Right renal cortex interstitium (tissue), 3 donors: ENCODE measurements at regions not wholly inside any gene's neighbourhood (a gene's known extent, or its start where the extent isn't known, plus 50 kb on each side); places are given as distances from the start of the nearest gene placed in this dataset.

ENCODE experiments used
- DNase-seq, 3 donors: peaks; one replicate each; pipeline ENCODE4 v3.0.0-alpha.2; 2013; ENCODE audit warnings: low read depth in 3 of 3, low spot score in 2 of 3

GRCh38 chr5:18091142-18091541 lies 456.9 kb downstream of the TAF11L14 start:
- no peak for DNase-seq

GRCh38 chr5:18091758-18092157 lies 457.5 kb downstream of the TAF11L14 start:
- DNase-seq, result no peak

- no peak for DNase-seq
These were observed 460.8 kb downstream of the TAF11L14 start for GRCh38 chr5:18095061-18095460.

DNA sequence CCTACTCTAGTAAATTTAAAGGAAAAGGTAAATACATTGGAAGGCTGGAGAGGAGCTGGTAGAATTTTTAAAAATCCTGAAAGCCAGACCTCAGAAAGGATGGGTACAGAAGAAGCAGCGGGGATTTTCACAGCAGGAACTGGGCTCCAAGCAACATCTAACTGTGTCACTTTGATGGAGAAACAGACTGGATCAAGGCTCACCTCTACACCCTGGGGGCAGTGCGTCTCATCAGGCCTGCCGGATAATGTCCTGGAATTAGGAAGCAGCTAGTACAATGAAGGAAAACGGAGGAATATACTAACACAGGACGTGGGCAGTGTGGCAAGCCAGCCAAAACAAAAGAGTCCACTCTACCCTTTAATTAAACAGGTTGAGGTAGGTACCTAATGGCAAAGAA lies 463.6 kb downstream of the TAF11L14 start:
- no peak for DNase-seq

DNA sequence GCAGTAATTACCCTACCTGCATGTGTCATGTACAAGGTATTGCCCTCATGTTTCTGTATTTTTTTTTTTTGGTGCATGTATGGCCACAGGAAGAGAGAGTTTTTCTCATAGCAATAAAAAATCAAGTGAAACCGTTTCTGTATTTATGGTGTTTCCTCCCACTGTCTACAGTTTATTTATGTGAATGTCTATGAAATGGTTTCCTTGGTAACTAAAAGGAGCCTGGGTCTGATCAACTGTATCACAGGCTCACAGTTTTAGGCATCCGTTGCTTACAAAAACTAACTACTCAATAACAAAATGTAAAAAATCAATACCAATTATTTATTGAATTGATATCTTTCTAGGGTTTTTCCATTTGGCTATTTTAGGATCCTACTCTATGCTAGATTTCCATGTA lies 464.4 kb downstream of the TAF11L14 start:
- DNase-seq, result no peak

GRCh38 chr5:18099261-18099660 lies 465.0 kb downstream of the TAF11L14 start:
- no peak for DNase-seq

DNA sequence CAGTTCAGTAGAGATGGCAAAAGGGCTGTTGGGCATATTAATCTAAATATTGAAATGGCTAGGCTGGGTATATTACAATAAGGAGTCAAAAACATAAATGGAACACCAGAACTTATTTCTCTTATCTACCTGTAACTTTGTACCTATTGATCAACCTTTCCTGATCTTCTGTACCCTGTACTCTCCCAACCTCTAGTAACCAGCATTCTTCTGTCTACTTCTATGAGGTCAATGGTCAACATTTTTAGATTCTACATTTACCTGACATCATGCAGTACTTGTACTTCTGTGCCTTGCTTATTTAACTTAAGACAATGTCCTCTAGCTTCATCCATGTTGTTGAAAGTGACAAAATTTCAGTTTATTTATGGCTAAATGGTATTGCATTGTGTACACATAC lies 467.3 kb downstream of the TAF11L14 start:
- no peak for DNase-seq

DNA sequence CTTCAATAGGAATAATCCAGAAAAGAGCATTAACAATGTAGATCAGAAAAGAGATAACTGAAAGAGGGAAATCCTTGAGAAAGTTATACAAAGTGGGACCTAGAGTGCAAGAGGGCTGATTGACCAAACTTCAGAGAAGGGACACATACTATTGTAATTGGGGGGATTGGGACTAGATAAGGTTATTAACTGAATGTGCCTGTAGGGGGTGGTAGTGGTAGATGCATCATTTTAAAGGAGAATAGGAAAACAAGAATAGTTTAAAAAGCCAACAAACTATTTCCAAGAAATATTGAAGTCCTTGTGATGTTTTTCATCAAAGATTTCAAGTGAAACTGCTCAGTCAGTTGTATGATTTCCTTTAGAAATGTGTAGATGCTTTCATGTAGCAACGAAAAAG lies 468.5 kb downstream of the TAF11L14 start:
- no peak for DNase-seq

DNA sequence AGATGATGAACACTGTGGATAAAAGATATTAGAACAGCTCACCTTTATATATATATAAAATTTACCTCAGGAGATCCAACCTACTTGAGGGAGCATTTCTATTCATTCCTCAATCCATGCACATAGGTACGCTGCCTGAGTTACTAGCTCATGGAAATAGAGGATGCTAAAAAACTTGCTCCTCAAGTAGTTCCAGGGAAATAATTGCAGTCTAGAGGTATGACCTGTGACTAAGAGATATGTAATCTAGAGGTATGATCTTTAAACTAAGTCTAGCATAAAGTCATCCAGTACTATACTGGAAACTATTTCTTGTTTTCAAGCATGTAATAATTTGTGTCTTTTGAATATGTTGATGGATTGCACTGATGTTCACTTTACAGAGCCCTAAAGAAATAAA lies 471.2 kb downstream of the TAF11L14 start:
- DNase-seq, result no peak

DNA sequence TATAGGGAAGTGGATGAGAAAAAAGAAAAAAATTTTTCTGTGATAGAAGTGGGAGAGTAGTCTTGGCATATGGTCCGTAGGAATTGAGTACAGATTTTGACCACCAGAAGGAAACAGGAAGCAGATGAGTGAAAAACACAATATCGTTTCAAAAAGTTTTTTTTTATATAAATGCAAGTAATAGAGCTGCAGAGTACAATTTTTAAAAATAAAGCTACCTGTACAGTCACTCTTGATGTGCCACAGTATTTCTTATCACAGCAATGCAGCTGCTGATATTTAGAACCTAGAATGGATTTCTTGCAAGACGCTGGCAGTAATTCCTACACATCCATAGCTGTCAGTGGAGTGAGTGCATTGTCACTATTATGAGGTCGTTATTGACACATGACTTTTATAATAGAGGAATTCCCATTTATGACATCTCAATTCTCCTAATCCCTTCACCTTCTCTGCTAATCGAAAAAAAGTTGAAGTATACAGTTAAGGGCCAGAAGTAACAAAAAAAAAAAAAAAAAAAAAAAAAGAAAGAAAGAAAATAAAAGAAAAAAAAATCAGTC lies 477.7 kb downstream of the TAF11L14 start:
- DNase-seq, result no peak

DNA sequence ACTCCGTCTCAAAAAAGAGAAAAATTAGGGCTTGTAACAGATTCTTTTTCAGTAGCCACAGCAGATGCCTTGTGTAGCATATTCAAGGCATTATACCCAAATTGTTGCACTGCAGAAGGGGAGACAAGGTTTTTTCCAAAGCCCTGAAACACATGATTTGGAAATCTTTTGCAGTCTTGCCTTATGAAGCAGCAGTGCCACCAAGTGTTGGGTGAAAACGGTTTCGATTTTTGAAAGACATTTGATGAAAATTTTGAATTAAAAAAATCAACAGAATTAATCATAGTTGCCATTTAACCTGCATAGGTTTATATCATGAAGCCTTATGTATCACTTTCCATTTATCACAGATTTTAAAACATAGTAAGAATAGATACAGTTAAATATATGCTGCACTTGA lies 479.5 kb downstream of the TAF11L14 start:
- DNase-seq, result no peak

DNA sequence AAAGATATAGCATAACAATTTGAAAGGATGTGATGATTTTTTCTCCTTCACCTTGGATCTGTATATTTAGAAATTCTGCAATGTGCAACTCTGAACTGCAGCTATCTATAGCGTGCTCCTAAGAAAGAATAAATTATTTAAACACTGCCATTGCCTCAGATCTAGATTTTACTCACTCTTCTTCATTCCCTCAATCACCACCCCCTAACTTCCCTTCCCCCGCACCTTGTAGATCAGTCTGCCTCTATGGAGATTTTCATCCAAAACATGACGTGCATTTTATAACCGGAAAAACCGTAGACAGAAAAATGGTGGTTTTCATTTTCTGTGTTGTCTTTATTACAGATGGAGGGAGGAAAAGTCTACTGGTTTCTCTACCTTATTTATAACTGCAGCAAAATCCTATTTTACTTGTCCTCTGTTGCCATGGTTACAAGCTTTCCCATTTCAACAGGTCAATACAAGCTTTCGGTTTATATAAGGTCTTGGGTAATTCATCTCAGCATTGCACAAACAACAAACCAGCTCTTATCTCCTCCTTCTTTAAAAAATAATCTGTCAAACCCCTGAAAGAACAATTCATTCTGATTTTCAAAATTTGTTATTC lies 480.0 kb downstream of the TAF11L14 start:
- no peak for DNase-seq

GRCh38 chr5:18117968-18118367 lies 483.7 kb downstream of the TAF11L14 start:
- DNase-seq, result no peak

GRCh38 chr5:18119156-18119785 lies 485.0 kb downstream of the TAF11L14 start:
- no peak for DNase-seq

GRCh38 chr5:18141222-18141621 lies 507.0 kb downstream of the TAF11L14 start:
- no peak for DNase-seq

- peak in 2 of 3 donors; percentile 3 to 8 for DNase-seq
These were observed 508.6 kb downstream of the TAF11L14 start for GRCh38 chr5:18142831-18143230.

GRCh38 chr5:18152671-18153070 lies 518.4 kb downstream of the TAF11L14 start:
- no peak for DNase-seq

DNA sequence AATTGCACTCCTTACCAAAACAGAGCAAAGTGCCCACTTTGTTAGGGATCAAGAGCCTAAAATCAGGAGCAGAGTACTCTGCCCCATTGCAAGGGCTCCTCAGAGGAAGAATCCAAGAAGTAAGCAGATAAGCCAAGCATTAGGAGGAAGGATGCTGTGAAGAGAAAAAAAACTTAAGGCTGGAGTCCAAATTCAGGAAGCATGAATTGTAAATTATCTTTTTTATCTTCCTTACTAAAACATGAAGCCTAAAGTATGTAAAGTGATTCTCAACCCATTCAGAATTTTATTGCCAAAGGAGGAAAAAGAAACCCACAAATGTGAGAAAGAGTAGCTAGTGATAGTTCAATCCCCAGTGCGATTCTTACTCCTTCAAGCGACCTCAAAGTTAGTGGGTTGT lies 523.9 kb downstream of the TAF11L14 start:
- DNase-seq, result no peak

DNA sequence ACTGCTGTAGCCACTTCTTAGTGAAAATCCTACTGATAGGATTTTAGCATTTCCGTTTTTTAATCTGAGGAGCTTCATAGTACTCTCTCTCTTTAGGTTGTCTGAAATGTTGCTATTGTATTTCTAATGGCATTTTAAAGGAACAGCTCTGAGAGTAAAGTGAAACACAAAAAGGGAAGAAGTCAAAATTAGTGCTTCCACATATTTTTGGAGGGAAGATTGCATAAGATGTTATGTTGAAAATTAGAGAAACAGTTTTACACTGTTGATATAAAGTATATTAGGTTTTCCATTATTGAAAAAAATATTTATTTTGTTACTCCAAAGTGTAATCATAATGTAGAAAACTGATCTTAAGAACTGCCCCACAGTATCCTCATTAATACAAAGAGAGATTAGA lies 525.1 kb downstream of the TAF11L14 start:
- DNase-seq, result no peak

DNA sequence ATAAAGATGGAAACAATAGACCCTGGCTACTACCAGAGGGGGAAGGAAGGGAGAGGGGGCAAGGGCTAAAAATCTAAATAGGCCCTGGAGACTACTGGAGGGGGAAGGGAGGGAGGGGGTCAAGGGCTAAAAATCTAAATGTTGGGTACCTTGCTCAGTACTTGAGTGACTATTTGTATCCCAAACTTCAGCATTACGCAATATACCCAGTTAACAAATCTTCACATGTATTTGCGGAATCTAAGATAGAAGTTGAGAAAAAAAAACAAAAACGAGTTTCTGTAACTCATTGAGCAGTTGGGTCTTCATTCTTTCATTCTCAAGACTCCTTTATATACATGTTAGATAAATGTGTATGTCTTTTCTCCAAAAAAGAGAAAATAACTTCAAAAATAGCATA lies 537.4 kb downstream of the TAF11L14 start:
- DNase-seq, result no peak

DNA sequence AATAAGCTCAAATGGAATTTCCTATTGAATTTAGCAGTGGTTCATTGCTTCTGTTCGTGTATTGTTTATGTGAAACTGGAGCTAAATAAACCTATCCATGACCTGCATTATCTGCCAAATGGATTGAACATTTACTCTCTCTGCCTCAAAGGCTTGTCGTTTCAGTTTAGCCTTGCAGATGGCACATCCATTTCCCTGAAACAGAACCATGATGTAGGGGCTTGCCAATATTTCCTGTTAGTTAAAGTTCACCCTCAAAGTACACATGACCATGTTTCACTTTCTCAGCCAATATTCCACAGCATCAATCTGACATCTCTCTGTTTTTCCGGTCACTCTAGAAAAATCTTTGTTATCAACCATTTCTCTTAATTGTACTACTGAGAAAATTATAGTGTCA lies 545.3 kb downstream of the TAF11L14 start:
- DNase-seq, result no peak

DNA sequence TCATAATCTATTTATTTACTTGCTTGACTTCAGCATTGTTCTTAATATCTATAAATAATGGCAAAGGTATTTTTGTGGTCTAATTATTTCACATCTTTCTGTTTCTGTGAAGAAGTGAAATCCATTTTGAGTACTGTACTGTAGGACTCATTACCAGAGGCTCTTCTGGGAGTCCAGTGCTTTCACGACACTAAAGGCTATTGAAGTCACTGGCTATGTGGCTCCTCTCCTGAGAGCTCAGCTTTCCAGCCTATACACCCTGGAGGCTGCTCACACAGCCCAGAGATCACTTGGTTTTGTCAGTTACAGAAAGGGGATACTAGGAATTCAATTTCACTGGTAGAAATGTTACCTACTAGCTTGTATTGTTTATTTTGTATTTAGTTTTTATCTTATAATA lies 547.3 kb downstream of the TAF11L14 start:
- DNase-seq, result no peak

- DNase-seq, result no peak
These were observed 561.6 kb downstream of the TAF11L14 start for GRCh38 chr5:18195910-18196309.
